ENCODE measurements at regions not wholly inside any gene's neighbourhood (a gene's known extent, or its start where the extent isn't known, plus 50 kb on each side); places are given as distances from the start of the nearest gene placed in this dataset.

- TF ChIP-seq, protein P1, sequence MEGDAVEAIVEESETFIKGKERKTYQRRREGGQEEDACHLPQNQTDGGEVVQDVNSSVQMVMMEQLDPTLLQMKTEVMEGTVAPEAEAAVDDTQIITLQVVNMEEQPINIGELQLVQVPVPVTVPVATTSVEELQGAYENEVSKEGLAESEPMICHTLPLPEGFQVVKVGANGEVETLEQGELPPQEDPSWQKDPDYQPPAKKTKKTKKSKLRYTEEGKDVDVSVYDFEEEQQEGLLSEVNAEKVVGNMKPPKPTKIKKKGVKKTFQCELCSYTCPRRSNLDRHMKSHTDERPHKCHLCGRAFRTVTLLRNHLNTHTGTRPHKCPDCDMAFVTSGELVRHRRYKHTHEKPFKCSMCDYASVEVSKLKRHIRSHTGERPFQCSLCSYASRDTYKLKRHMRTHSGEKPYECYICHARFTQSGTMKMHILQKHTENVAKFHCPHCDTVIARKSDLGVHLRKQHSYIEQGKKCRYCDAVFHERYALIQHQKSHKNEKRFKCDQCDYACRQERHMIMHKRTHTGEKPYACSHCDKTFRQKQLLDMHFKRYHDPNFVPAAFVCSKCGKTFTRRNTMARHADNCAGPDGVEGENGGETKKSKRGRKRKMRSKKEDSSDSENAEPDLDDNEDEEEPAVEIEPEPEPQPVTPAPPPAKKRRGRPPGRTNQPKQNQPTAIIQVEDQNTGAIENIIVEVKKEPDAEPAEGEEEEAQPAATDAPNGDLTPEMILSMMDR (IDR thresholded peaks at IDR 0.05 in 2 of 3, conservative IDR thresholded peaks at IDR 0.05 in 1 of 3; ENCODE audit: borderline replicate concordance in 1 of 3, insufficient read depth in 1 of 3, low read depth in 2 of 3, low read length in 2 of 3): no peak
- TF ChIP-seq POLR2A (IDR thresholded peaks at IDR 0.05; ENCODE audit: borderline replicate concordance, extremely low read depth, insufficient read depth, insufficient read length): no peak
- TF ChIP-seq JUND (IDR thresholded peaks at IDR 0.05): no peak
- TF ChIP-seq ZFX (IDR thresholded peaks at IDR 0.05): no peak
- TF ChIP-seq MAX (IDR thresholded peaks at IDR 0.05): no peak
- no peak for TF ChIP-seq SRF (IDR thresholded peaks at IDR 0.05; ENCODE audit: low read depth)
- no peak for TF ChIP-seq EZH2phosphoT487 (IDR thresholded peaks at IDR 0.05; ENCODE audit: borderline replicate concordance)
- no peak for TF ChIP-seq EGR1 (IDR thresholded peaks at IDR 0.05; ENCODE audit: low read depth)
- TF ChIP-seq EZH2 (IDR thresholded peaks at IDR 0.05): no peak
- TF ChIP-seq CEBPB (IDR thresholded peaks at IDR 0.05; ENCODE audit: low read depth): no peak
- no peak for TF ChIP-seq REST (IDR thresholded peaks at IDR 0.05; ENCODE audit: low read depth)
- no peak for TF ChIP-seq ZBTB33 (IDR thresholded peaks at IDR 0.05; ENCODE audit: extremely low read depth, insufficient replicate concordance, low read length)
- no peak for TF ChIP-seq POLR2AphosphoS5 (IDR thresholded peaks at IDR 0.05; ENCODE audit: low read depth, low read length)
- no peak for TF ChIP-seq FOSL1 (IDR thresholded peaks at IDR 0.05; ENCODE audit: low read depth)
Measured at GRCh38 chr15:66954601-66955000, 110.8 kb upstream of the SMAD3 start.
